WERI-Rb-1 (cell line): ENCODE measurements at regions not wholly inside any gene's neighbourhood (a gene's known extent, or its start where the extent isn't known, plus 50 kb on each side); places are given as distances from the start of the nearest gene placed in this dataset.

ENCODE experiments used
- DNase-seq: peaks from one replicate; pipeline ENCODE4 v3.0.0-alpha.2; 2020
- H3K27ac ChIP-seq: fragments of 250-450 bp; sonication (Bioruptor Pico); 2 replicates; pipeline ENCODE4 v1.5.1; 2020; ENCODE audit warnings: mild to moderate bottlenecking, moderate library complexity
- H3K27me3 ChIP-seq: fragments of 250-450 bp; sonication (Bioruptor Pico); 2 replicates; pipeline ENCODE4 v1.5.1; 2021; ENCODE audit warnings: mild to moderate bottlenecking, low read depth, moderate library complexity; ENCODE audit not compliant: insufficient read depth, severe bottlenecking
- H3K36me3 ChIP-seq: fragments of 250-450 bp; sonication (Bioruptor Pico); 2 replicates; pipeline ENCODE4 v1.5.1; 2020; ENCODE audit warnings: mild to moderate bottlenecking, moderate library complexity
- H3K4me3 ChIP-seq: 2 replicates; pipeline ENCODE4 v1.5.1; 2011; ENCODE audit warnings: low read depth, mild to moderate bottlenecking, control low read depth, low read length
- H3K9me3 ChIP-seq: fragments of 250-450 bp; sonication (Bioruptor Pico); 2 replicates; pipeline ENCODE4 v1.5.1; 2021; ENCODE audit warnings: mild to moderate bottlenecking, moderate library complexity; ENCODE audit not compliant: severe bottlenecking
- TF ChIP-seq, protein P1 (sequence below): IDR thresholded peaks from 2 replicates; pipeline ENCODE4 v1.5.1; 2011; ENCODE audit warnings: low read depth, mild to moderate bottlenecking, control low read depth, inconsistent platforms, low read length

DNA sequence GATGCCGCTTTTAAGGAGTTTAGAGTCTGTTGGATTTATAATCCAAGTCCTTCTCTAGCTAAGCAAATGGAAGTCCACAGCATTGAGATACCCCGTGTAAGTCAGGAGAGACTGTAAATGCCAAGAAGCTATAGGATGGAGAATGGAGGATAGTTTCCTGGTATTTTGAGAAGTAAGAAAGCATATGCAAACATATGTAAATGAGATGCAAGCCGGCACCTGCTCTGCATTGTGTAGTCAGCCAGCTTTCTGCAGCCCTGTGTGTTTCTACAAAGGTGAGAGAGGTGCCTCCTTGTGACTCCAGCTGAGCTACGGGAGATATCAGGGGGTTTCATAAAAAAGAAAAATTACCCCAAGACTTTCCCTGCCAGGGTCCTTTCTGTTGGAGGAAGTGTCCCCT lies 176.3 kb downstream of the RPS24 start:
- H3K4me3 ChIP-seq: no peak overlapping the region
- DNase-seq: no peak
- H3K9me3 ChIP-seq: no peaks in the 10 kb centered on the region
- TF ChIP-seq, protein P1, sequence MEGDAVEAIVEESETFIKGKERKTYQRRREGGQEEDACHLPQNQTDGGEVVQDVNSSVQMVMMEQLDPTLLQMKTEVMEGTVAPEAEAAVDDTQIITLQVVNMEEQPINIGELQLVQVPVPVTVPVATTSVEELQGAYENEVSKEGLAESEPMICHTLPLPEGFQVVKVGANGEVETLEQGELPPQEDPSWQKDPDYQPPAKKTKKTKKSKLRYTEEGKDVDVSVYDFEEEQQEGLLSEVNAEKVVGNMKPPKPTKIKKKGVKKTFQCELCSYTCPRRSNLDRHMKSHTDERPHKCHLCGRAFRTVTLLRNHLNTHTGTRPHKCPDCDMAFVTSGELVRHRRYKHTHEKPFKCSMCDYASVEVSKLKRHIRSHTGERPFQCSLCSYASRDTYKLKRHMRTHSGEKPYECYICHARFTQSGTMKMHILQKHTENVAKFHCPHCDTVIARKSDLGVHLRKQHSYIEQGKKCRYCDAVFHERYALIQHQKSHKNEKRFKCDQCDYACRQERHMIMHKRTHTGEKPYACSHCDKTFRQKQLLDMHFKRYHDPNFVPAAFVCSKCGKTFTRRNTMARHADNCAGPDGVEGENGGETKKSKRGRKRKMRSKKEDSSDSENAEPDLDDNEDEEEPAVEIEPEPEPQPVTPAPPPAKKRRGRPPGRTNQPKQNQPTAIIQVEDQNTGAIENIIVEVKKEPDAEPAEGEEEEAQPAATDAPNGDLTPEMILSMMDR: no peak
- H3K27ac ChIP-seq: no peak overlapping the region
- H3K27me3 ChIP-seq: no peaks in the 10 kb centered on the region
- no peaks in the 10 kb centered on the region for H3K36me3 ChIP-seq

DNA sequence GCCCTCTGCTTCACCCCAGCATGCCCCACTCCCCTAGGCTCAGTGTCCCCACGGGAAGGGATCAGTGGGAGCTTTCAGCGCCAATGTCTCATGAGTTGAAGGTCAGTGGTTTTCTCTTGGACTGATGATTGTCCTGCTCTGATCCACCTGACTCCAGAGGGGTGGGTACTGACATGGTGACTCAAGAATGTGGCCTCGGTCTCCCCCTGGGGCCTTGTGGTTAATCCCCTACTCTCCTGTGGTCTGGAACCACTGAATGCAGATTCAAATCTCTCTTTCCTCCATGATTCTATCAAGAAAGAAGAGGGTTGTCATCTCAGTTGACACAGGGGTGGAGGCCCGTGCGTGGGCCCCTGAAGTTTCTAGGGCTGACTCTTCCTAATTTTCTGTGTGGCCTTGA lies 176.9 kb downstream of the RPS24 start:
- H3K4me3 ChIP-seq: no peak overlapping the region
- H3K27ac ChIP-seq: no peak overlapping the region
- H3K36me3 ChIP-seq: no peaks in the 10 kb centered on the region
- no peaks in the 10 kb centered on the region for H3K9me3 ChIP-seq
- H3K27me3 ChIP-seq: no peaks in the 10 kb centered on the region
- TF ChIP-seq, protein P1: no peak
- no peak for DNase-seq

DNA sequence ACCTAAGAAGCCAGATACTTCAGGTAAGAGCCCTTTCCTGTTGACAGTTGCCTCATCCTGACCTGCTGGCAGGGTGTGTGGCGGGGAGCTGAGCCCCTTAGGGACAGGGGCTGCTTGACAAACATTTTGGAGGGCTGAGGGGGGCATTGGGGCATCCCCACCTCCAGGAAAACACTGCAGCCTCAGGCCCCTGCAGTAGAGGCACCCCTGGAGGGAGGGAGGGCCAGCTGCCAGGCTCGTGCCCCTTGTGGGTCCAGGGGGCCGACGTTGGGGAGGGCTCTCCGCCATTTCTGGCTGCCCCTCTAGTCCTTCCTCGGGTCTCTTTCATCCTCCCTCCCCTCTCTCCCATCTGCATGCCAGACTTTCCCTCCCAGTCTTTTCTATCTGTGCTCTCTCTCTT lies 177.3 kb downstream of the RPS24 start:
- Histone ChIP-seq H3K27ac (no peak overlapping the region), H3K36me3 (no peaks in the 10 kb centered on the region), H3K4me3 (no peak overlapping the region), H3K27me3 (no peaks in the 10 kb centered on the region), H3K9me3 (no peaks in the 10 kb centered on the region)
- TF ChIP-seq, protein P1: no peak
- DNase-seq: no peak

DNA sequence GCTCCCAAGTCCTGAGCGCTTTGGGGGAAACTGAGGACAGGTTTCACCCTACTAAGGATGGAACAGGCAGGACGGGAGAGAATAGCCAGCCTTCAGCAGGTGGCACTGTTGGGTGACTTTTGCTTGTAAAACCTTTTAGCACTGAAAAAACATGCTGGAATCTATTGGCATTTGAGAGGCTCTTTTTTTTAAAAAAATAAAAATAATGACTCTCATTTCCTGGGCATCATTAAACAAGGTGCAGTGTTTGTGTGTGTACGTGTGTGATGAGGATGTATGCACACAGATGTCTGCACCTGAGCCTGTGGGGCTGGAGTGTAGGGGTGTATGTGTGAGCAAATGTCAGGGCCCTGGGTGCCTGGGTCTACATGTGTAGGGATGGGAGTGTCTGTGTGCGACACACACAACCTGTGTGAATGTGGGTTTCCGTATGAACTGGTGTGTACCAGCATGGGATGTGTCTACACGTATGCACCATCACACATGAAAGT lies 177.9 kb downstream of the RPS24 start:
- peak; percentile 58 for DNase-seq
- H3K27ac ChIP-seq: peak overlapping the region; percentile 19; the same call in 1 of the 2 replicates
- TF ChIP-seq, protein P1: peak; percentile 68
- H3K9me3 ChIP-seq: no peaks in the 10 kb centered on the region
- H3K36me3 ChIP-seq: no peaks in the 10 kb centered on the region
- no peak overlapping the region for H3K4me3 ChIP-seq
- H3K27me3 ChIP-seq: no peaks in the 10 kb centered on the region

DNA sequence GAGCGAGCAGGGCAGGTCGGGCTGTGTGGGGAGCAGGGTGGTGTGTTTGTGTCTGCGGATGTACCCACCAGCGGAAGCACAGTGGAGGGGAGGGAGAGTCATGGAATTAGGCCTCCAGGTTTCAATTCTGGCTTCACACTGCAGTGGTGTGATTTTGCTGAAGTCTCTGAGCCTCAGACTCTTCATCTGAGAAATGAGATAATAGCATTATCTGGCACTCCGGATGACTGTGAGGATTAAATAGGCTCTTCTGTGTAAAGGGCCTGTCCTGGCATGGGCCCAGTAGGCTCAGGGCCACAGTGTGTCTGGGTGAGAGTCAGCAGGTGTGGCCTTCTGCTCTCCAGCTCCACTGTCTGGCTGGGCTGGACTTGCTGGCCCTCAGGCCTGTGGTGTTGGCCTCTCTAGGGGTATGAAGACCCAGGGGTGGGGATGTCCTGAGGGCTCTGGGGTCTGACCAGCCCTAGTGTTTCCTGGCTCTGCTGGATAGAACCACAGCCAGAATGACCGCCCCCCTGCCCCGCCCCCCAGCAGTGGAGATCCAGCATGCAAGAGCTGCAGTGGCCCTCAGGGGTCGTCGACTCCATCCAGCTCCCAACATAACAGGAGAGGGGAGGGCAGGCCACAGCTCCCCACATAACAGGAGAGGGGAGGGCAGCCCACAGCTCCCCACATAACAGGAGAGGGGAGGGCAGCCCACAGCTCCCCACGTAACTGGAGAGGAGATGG lies 178.6 kb downstream of the RPS24 start:
- TF ChIP-seq, protein P1: peak; percentile 49; the same call in 1 of the 2 replicates
- Histone ChIP-seq H3K27ac (peak overlapping the region; percentile 58), H3K36me3 (no peaks in the 10 kb centered on the region), H3K9me3 (no peaks in the 10 kb centered on the region), H3K4me3 (no peak overlapping the region), H3K27me3 (no peaks in the 10 kb centered on the region)
- DNase-seq: peak; percentile 90
